IMR-90 (cell line): ENCODE measurements at regions not wholly inside any gene's neighbourhood (a gene's known extent, or its start where the extent isn't known, plus 50 kb on each side); places are given as distances from the start of the nearest gene placed in this dataset.

ENCODE experiments used
- CEBPB ChIP-seq: IDR thresholded peaks from 2 replicates; pipeline ENCODE4 v1.6.1; 2012; ENCODE audit warnings: low read depth, low read length, improper control_type of control experiment
- CTCF ChIP-seq: conservative IDR thresholded peaks from 2 replicates; pipeline ENCODE4 v1.5.1; 2012; ENCODE audit warnings: mild to moderate bottlenecking, low read depth, low read length, improper control_type of control experiment
- MAZ ChIP-seq: IDR thresholded peaks from 2 replicates; pipeline ENCODE4 v1.6.1; 2012; ENCODE audit warnings: low read depth, mild to moderate bottlenecking, low read length, improper control_type of control experiment, moderate library complexity, borderline replicate concordance
- NFE2L2 ChIP-seq: fragments of 150-350 bp; IDR thresholded peaks from 2 replicates; pipeline ENCODE4 v1.6.1; 2016; ENCODE audit warnings: low read depth, mild to moderate bottlenecking, low read length
- POLR2A ChIP-seq: IDR thresholded peaks from 2 replicates; pipeline ENCODE4 v1.6.1; 2012; ENCODE audit warnings: mild to moderate bottlenecking, low read depth, low read length
- SMC3 ChIP-seq: fragments of 150-350 bp; IDR thresholded peaks from 2 replicates; pipeline ENCODE4 v1.6.1; 2016; ENCODE audit warnings: low read depth, mild to moderate bottlenecking, antibody characterized with exemption, low read length, moderate library complexity
- TF ChIP-seq, protein P1 (sequence below): fragments of 150-350 bp; IDR thresholded peaks from 2 replicates; pipeline ENCODE4 v1.6.1; 2016; ENCODE audit warnings: low read depth, mild to moderate bottlenecking, low read length, moderate library complexity, borderline replicate concordance

- TF ChIP-seq CTCF (no peak), CEBPB (no peak), SMC3 (no peak), MAZ (no peak), POLR2A (no peak), NFE2L2 (no peak)
- TF ChIP-seq, protein P1, sequence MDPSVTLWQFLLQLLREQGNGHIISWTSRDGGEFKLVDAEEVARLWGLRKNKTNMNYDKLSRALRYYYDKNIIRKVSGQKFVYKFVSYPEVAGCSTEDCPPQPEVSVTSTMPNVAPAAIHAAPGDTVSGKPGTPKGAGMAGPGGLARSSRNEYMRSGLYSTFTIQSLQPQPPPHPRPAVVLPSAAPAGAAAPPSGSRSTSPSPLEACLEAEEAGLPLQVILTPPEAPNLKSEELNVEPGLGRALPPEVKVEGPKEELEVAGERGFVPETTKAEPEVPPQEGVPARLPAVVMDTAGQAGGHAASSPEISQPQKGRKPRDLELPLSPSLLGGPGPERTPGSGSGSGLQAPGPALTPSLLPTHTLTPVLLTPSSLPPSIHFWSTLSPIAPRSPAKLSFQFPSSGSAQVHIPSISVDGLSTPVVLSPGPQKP, result no peak
Observed at GRCh38 chr1:17991996-17992395, 115.6 kb upstream of the IGSF21 start.
